ENCODE measurements at regions not wholly inside any gene's neighbourhood (a gene's known extent, or its start where the extent isn't known, plus 50 kb on each side); places are given as distances from the start of the nearest gene placed in this dataset.

DNA sequence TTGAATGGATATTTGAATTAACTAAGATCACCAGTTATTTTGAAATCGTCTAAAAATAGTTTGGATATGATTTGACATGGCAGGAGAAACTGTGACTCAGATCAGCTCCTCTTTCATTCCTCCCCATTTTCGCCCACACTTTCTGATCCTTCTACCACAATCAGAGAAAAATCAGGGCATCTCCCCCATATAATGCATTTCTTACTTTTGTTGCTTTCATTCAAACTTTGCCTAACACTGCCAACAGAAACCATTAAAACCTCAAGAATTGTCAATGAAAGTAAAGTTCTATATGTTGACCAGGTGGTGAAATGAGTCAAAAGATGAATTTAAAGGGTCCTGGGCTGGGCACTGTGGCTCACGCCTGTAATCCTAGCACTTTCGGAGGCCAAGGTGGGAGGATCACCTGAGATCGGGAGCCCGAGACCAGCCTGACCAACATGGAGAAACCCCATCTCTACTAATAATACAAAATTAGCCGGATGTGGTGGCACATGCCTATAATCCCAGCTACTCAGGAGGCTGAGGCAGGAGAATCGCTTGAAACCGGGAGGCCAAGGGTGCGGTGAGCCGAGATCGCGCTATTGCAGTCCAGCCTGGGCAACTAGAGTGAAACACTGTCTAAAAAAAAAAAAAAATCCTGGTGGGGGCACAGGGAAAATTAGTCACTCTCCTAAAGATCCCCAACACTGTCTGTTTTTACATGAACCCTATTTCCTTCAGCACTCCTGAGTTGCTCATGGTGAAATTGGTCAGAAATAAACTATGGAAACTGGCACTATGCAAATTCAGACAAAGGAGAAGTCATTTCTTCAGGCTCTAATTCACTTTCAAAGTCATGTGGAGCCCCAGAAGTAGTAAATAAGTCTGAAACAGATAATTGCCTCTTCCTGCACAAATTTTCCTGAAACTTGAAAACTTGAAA lies 122.8 kb upstream of the NOCT start:
- TF ChIP-seq, protein P1, sequence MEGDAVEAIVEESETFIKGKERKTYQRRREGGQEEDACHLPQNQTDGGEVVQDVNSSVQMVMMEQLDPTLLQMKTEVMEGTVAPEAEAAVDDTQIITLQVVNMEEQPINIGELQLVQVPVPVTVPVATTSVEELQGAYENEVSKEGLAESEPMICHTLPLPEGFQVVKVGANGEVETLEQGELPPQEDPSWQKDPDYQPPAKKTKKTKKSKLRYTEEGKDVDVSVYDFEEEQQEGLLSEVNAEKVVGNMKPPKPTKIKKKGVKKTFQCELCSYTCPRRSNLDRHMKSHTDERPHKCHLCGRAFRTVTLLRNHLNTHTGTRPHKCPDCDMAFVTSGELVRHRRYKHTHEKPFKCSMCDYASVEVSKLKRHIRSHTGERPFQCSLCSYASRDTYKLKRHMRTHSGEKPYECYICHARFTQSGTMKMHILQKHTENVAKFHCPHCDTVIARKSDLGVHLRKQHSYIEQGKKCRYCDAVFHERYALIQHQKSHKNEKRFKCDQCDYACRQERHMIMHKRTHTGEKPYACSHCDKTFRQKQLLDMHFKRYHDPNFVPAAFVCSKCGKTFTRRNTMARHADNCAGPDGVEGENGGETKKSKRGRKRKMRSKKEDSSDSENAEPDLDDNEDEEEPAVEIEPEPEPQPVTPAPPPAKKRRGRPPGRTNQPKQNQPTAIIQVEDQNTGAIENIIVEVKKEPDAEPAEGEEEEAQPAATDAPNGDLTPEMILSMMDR (IDR thresholded peaks at IDR 0.05): no peak
- no peak for TF ChIP-seq POLR2A (IDR thresholded peaks at IDR 0.05; ENCODE audit: low read depth)

Measured in esophagus muscularis mucosa (tissue), 3 donors.